Activated CD8-positive, alpha-beta T cell treated with anti-CD3 and anti-CD28 coated beads, Interleukin-2, amount 10 ng/mL, durations not matched to agents 7 days and 5 days (primary cell): ENCODE measurements at regions not wholly inside any gene's neighbourhood (a gene's known extent, or its start where the extent isn't known, plus 50 kb on each side); places are given as distances from the start of the nearest gene placed in this dataset.
"Not testable (repeated sequence)": the region's sequence is repeated elsewhere in the genome, so short reads cannot be mapped to it uniquely, and the experiment has no call there.

Source experiments
- ATAC-seq: fragments of 150-1000 bp; cut with Tn5 transposase; one replicate; pipeline ENCODE4 v1.10.0; 2021; ENCODE audit warnings: moderate library complexity
- CTCF ChIA-PET: fragments of 350-600 bp; sonication (Branson Sonifier 250); formaldehyde crosslinking; loops from one replicate; lab custom pipeline; 2021; ENCODE audit warnings: antibody characterized with exemption; lab: Charles Lee
- POLR2A ChIA-PET: fragments of 350-600 bp; sonication (Branson Sonifier 250); formaldehyde crosslinking; loops from one replicate; lab custom pipeline; 2021; ENCODE audit warnings: antibody characterized with exemption; lab: Charles Lee
- DNase-seq: peaks from one replicate; pipeline ENCODE4 v3.0.0-alpha.2; 2020
- H3K27ac Mint-ChIP-seq: one replicate; pipeline ENCODE4 v1.8.0; 2021; ENCODE audit warnings: mild to moderate bottlenecking, mixed read lengths
- H3K27me3 Mint-ChIP-seq: one replicate; pipeline ENCODE4 v1.8.0; 2021; ENCODE audit warnings: low read depth, mixed read lengths
- H3K36me3 Mint-ChIP-seq: one replicate; pipeline ENCODE4 v1.8.0; 2021; ENCODE audit warnings: low read depth, mixed read lengths
- H3K4me1 Mint-ChIP-seq: one replicate; pipeline ENCODE4 v1.8.0; 2021; ENCODE audit warnings: low read depth, mixed read lengths
- H3K4me3 Mint-ChIP-seq: one replicate; pipeline ENCODE4 v1.8.0; 2021; ENCODE audit warnings: mild to moderate bottlenecking, mixed read lengths
- H3K9me3 Mint-ChIP-seq: one replicate; pipeline ENCODE4 v1.8.0; 2022; ENCODE audit warnings: mixed read lengths; ENCODE audit not compliant: insufficient read depth

GRCh38 chr2:145782607-145783006 is 1262.7 kb upstream of the ZEB2 start:
- ATAC-seq, CTCF ChIA-PET, POLR2A ChIA-PET, DNase-seq, H3K36me3 Mint-ChIP-seq, H3K9me3 Mint-ChIP-seq, H3K4me1 Mint-ChIP-seq, H3K27ac Mint-ChIP-seq, H3K4me3 Mint-ChIP-seq, H3K27me3 Mint-ChIP-seq: not testable (repeated sequence)

GRCh38 chr2:145777914-145778313 is 1258.0 kb upstream of the ZEB2 start:
- DNase-seq (no peak), ATAC-seq (no peak)
- no peaks in the 10 kb centered on the region for H3K36me3 Mint-ChIP-seq
- POLR2A ChIA-PET, result no interaction called here
- H3K4me3 Mint-ChIP-seq, result no peak overlapping the region
- H3K27me3 Mint-ChIP-seq, result no peaks in the 10 kb centered on the region
- H3K9me3 Mint-ChIP-seq, result no peaks in the 10 kb centered on the region
- H3K4me1 Mint-ChIP-seq, result no peaks in the 10 kb centered on the region
- no peak overlapping the region for H3K27ac Mint-ChIP-seq
- CTCF ChIA-PET, result no interaction called here

GRCh38 chr2:145777297-145777696 is 1257.4 kb upstream of the ZEB2 start:
- Mint-ChIP-seq H3K4me3 (no peak overlapping the region), H3K27me3 (no peaks in the 10 kb centered on the region), H3K27ac (no peak overlapping the region), H3K36me3 (no peaks in the 10 kb centered on the region), H3K9me3 (no peaks in the 10 kb centered on the region), H3K4me1 (no peaks in the 10 kb centered on the region)
- DNase-seq, result no peak
- ATAC-seq, result no peak
- ChIA-PET POLR2A (no interaction called here), CTCF (no interaction called here)

- H3K9me3 Mint-ChIP-seq, result no peaks in the 10 kb centered on the region
- CTCF ChIA-PET, result no interaction called here
- no peak overlapping the region for H3K4me3 Mint-ChIP-seq
- no peak overlapping the region for H3K27ac Mint-ChIP-seq
- H3K36me3 Mint-ChIP-seq, result no peaks in the 10 kb centered on the region
- POLR2A ChIA-PET, result no interaction called here
- no peak for ATAC-seq
- DNase-seq, result no peak
- no peaks in the 10 kb centered on the region for H3K4me1 Mint-ChIP-seq
- no peaks in the 10 kb centered on the region for H3K27me3 Mint-ChIP-seq
Measured at GRCh38 chr2:145775591-145775990, 1255.7 kb upstream of the ZEB2 start.

- no peak overlapping the region for H3K27ac Mint-ChIP-seq
- POLR2A ChIA-PET, result interaction anchor here (0.6 kb wide), 1 partner anchor 10 kb away, joined by 4 read pairs; no protein-coding TSS in a partner anchor
- no peaks in the 10 kb centered on the region for H3K9me3 Mint-ChIP-seq
- no peak overlapping the region for H3K4me3 Mint-ChIP-seq
- H3K27me3 Mint-ChIP-seq, result no peaks in the 10 kb centered on the region
- H3K4me1 Mint-ChIP-seq, result no peaks in the 10 kb centered on the region
- H3K36me3 Mint-ChIP-seq, result no peaks in the 10 kb centered on the region
- no peak for DNase-seq
- CTCF ChIA-PET, result no interaction called here
- no peak for ATAC-seq
Measured at GRCh38 chr2:145771525-145771924, 1251.6 kb upstream of the ZEB2 start.

- Mint-ChIP-seq H3K4me1 (no peaks in the 10 kb centered on the region), H3K4me3 (no peak overlapping the region), H3K27ac (no peak overlapping the region), H3K27me3 (no peaks in the 10 kb centered on the region), H3K9me3 (no peaks in the 10 kb centered on the region), H3K36me3 (no peaks in the 10 kb centered on the region)
- DNase-seq, result no peak
- CTCF ChIA-PET, result no interaction called here
- POLR2A ChIA-PET, result no interaction called here
- no peak for ATAC-seq
Measured at GRCh38 chr2:145769011-145769716, 1249.2 kb upstream of the ZEB2 start.

- Mint-ChIP-seq H3K4me3 (no peak overlapping the region), H3K27ac (no peak overlapping the region), H3K9me3 (no peaks in the 10 kb centered on the region), H3K27me3 (no peaks in the 10 kb centered on the region), H3K4me1 (no peaks in the 10 kb centered on the region), H3K36me3 (no peaks in the 10 kb centered on the region)
- POLR2A ChIA-PET, result no interaction called here
- no peak for DNase-seq
- CTCF ChIA-PET, result no interaction called here
- ATAC-seq, result no peak
Measured at GRCh38 chr2:145765874-145766273, 1246.0 kb upstream of the ZEB2 start.

- H3K4me3 Mint-ChIP-seq, result no peak overlapping the region
- CTCF ChIA-PET, result no interaction called here
- no peaks in the 10 kb centered on the region for H3K9me3 Mint-ChIP-seq
- H3K4me1 Mint-ChIP-seq, result no peaks in the 10 kb centered on the region
- H3K27me3 Mint-ChIP-seq, result no peaks in the 10 kb centered on the region
- ATAC-seq (no peak), DNase-seq (no peak)
- H3K36me3 Mint-ChIP-seq, result no peaks in the 10 kb centered on the region
- no peak overlapping the region for H3K27ac Mint-ChIP-seq
- POLR2A ChIA-PET, result no interaction called here
Measured at GRCh38 chr2:145764631-145765030, 1244.7 kb upstream of the ZEB2 start.

GRCh38 chr2:145760781-145761649 is 1241.1 kb upstream of the ZEB2 start:
- Mint-ChIP-seq H3K27me3 (no peaks in the 10 kb centered on the region), H3K27ac (no peak overlapping the region), H3K9me3 (no peaks in the 10 kb centered on the region), H3K4me1 (no peaks in the 10 kb centered on the region), H3K36me3 (no peaks in the 10 kb centered on the region), H3K4me3 (no peak overlapping the region)
- DNase-seq (no peak), ATAC-seq (no peak)
- ChIA-PET CTCF (interaction anchor here (1.1 kb wide), 1 partner anchor 8 kb away, joined by 6 read pairs; no protein-coding TSS in a partner anchor), POLR2A (interaction anchor here (0.7 kb wide), 1 partner anchor 10 kb away, joined by 4 read pairs; no protein-coding TSS in a partner anchor)

GRCh38 chr2:145759228-145759915 is 1239.5 kb upstream of the ZEB2 start:
- CTCF ChIA-PET, result no interaction called here
- POLR2A ChIA-PET, result no interaction called here
- Mint-ChIP-seq H3K36me3 (no peaks in the 10 kb centered on the region), H3K4me1 (no peaks in the 10 kb centered on the region), H3K27me3 (no peaks in the 10 kb centered on the region), H3K27ac (no peak overlapping the region), H3K4me3 (no peak overlapping the region), H3K9me3 (no peaks in the 10 kb centered on the region)
- DNase-seq (no peak), ATAC-seq (no peak)

GRCh38 chr2:145757503-145758246 is 1237.8 kb upstream of the ZEB2 start:
- no peak for DNase-seq
- Mint-ChIP-seq H3K9me3 (no peaks in the 10 kb centered on the region), H3K27me3 (no peaks in the 10 kb centered on the region), H3K36me3 (no peaks in the 10 kb centered on the region), H3K4me3 (no peak overlapping the region), H3K27ac (no peak overlapping the region), H3K4me1 (peaks cover 2% of the 10 kb centered on the region)
- POLR2A ChIA-PET, result no interaction called here
- CTCF ChIA-PET, result no interaction called here
- no peak for ATAC-seq
